SU-DHL-6 (cell line): ENCODE measurements at regions not wholly inside any gene's neighbourhood (a gene's known extent, or its start where the extent isn't known, plus 50 kb on each side); places are given as distances from the start of the nearest gene placed in this dataset.

Experiments used
- EZH2phosphoT487 ChIP-seq: fragments of 200-600 bp; sonication (generic), shearing (Covaris generic); conservative IDR thresholded peaks from 2 replicates; pipeline ENCODE4 v1.6.1; 2018; ENCODE audit warnings: mild to moderate bottlenecking, antibody characterized with exemption, low read length, moderate library complexity, mixed read lengths
- TF ChIP-seq, protein P1 (sequence below): fragments of 200-600 bp; sonication (generic); IDR thresholded peaks from one replicate; pipeline ENCODE4 v1.5.1; 2017; ENCODE audit warnings: antibody characterized with exemption, mild to moderate bottlenecking, low read length, moderate library complexity; ENCODE audit not compliant: insufficient read depth, poor library complexity, severe bottlenecking

DNA sequence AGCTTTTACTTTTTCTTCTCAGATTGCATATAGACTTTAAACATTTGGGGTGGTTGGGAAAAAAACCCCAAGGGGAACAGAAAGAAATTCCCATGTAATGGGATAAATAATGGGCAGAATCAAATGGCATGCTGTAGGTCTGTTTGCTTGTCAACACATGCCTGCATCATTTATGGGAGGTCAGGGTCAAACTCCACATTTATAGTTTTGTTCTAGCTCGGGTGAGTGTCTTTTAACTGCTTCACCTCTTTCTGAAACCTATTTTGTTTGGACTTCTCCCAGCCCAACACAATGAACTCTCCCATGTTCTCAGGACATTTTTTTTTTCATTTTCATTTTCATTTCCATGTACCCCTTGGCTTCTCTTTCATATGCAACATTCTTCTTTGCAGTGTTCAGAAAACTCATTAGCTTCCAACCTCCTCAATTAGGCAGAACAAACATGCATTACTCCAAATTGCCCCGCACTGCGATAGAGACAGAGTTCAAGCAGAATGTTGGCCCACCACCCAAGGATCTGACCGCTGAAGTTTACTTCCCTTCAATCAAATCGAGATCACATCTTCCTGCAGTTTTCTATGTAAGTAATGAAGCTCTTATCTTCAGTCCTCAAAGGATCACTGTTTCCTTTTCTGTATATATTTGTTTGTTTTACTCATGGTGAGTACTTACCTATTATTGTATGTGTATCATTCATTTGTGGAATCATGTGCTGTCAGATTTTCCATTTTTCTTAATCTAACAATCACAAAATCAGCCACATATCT, 354.6 kb downstream of the ZSWIM6 start:
- TF ChIP-seq, protein P1, sequence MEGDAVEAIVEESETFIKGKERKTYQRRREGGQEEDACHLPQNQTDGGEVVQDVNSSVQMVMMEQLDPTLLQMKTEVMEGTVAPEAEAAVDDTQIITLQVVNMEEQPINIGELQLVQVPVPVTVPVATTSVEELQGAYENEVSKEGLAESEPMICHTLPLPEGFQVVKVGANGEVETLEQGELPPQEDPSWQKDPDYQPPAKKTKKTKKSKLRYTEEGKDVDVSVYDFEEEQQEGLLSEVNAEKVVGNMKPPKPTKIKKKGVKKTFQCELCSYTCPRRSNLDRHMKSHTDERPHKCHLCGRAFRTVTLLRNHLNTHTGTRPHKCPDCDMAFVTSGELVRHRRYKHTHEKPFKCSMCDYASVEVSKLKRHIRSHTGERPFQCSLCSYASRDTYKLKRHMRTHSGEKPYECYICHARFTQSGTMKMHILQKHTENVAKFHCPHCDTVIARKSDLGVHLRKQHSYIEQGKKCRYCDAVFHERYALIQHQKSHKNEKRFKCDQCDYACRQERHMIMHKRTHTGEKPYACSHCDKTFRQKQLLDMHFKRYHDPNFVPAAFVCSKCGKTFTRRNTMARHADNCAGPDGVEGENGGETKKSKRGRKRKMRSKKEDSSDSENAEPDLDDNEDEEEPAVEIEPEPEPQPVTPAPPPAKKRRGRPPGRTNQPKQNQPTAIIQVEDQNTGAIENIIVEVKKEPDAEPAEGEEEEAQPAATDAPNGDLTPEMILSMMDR, result no peak
- TF ChIP-seq EZH2phosphoT487, result no peak
